Stromal cell of bone marrow (primary cell): ENCODE measurements at regions not wholly inside any gene's neighbourhood (a gene's known extent, or its start where the extent isn't known, plus 50 kb on each side); places are given as distances from the start of the nearest gene placed in this dataset.
A peak's percentile ranks its signal among the peaks of the same experiment; 100 is the strongest.
"Not testable (repeated sequence)": the region's sequence is repeated elsewhere in the genome, so short reads cannot be mapped to it uniquely, and the experiment has no call there.

Source experiments
- DNase-seq: peaks from one replicate; pipeline ENCODE4 v3.0.0-alpha.2; 2012; ENCODE audit warnings: low read depth

DNA sequence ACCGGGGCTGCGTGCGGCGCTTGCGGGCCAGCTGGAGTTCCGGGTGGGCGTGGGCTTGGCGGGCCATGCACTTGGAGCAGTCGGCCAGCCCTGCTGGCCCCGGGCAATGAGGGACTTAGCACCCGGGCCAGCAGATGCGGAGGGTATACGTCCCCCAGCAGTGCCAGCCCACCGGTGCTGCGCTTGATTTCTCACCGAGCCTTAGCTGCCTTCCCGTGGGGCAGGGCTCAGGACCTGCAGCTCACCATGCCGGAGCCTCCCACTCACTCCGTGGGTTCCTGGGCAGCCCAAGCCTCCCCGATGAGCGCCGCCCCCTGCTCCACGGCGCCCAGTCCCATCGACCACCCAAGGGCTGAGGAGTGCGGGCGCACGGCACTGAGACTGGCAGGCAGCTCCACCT, 51.4 kb upstream of the INPP4B start:
- not testable (repeated sequence) for DNase-seq

DNA sequence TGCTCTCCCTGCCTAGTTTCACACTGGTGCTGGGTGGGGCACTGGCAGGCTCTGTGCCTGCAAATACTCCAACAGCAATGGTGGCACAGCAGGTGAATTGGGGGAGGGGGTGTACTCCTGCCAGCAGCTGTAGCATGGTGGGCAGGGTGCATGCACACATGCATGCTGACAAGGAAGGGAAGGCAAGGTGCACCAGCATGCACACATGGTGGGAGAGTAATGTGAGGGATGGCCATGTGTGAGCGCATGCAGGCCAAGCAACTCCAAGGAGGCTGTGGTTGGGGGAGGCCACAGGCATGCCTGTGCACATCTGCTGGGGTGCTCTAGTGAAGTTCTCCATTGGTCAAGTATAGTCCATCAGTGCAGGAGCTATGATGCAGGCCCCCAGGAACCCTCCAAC, 54.5 kb upstream of the INPP4B start:
- no peak for DNase-seq

DNA sequence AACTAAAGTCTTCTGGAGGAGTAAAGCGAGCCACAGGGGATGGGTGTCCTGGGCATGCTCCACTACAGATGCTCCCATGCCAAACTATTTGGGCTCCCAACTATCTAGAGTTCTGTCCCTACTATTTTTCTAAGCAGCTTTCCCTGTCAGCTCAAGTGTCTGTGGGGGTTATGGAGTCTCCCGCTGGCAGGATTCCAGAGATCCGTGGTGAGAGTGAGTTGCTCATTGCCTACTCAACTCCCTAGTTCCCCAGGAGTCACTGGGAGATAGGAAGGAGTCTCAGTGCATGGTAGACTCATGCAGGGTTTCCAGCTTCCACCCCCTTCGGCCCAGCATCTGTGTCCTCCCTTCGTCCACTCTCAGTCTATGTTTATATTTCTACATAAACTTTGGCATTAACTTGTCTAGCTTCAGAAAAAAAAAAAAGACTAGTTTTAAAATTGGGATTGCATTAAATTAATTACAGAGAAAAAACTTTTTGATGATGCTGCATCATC, 55.1 kb upstream of the INPP4B start:
- peak; percentile 20 for DNase-seq

DNA sequence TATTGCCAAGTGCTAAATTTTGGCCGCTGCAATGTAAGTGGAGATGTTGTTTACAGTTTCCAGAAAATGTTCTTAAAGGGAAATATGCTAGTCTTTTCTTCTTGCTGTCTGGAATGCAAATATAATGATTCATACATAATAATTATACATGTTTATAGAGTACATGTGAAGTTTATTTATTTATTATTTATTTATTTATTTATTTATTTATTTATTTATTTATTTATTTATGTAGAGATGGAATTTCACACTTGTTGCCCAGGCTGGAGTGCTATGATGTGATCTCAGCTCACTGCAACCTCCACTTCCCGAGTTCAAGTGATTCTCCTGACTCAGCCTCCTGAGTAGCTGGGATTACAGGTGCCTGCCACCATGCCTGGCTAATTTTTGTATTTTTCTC, 57.5 kb upstream of the INPP4B start:
- DNase-seq, result not testable (repeated sequence)

DNA sequence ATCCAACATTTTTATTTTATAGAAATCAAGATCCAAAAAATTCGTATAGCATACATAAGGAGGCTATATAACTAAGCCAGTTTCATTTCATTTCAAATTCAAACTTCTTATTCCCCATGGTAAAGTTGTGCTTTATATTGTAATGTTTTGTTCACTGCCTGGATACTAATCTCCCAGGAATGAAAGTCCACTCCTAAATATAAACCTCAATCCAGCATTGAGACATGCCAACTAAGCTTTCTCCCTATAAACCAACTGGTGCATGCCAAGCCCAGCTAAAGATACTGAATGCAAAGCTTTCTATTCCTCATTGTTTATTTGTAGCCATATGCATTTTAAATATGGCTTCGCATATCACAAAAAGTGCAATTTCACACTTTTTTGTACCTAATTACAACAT, 63.8 kb upstream of the INPP4B start:
- DNase-seq, result peak; percentile 26

DNA sequence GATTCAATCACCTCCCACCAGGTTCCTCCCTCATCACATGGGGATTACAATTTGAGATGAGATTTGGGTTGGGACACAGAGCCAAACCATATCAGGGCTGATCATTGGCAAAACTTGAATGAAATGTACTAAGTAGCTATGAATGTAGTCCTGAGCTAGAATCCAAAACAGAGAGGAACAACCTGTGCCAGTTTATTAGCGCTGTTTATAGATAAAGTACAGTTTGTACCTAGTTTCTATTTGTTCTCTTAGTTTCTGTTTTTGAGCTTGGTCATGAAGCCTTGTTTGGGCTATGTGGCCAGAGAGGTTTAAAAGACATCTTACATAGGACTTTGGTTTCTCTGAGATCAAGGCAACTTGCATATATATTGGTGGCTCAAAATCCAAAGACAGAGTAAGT, 66.9 kb upstream of the INPP4B start:
- no peak for DNase-seq

DNA sequence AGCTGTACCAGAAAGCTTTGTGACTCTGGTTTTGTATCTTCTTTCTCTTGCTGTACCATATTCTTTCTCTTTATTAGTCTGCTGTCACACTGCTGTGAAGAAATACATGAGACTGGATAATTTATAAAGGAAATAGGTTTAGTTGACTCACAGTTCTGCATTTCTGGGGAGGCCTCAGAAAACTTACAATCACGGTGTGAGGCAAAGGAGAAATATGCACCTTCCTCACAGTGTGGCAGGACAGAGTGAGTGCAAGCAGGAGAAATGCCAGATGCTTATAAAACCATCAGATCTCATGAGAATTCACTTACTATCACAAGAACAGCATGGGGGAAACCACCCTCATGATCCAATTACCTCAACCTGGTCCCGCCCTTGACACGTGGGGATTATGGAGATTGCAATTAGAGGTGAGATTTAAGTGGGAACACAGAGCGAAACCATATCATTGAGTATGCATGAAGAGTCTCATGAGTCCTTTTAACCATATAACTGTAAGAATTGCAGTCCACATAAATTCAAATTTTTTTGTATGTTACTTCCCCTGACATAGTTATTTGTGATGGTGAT, 67.4 kb upstream of the INPP4B start:
- peak; percentile 4 for DNase-seq

DNA sequence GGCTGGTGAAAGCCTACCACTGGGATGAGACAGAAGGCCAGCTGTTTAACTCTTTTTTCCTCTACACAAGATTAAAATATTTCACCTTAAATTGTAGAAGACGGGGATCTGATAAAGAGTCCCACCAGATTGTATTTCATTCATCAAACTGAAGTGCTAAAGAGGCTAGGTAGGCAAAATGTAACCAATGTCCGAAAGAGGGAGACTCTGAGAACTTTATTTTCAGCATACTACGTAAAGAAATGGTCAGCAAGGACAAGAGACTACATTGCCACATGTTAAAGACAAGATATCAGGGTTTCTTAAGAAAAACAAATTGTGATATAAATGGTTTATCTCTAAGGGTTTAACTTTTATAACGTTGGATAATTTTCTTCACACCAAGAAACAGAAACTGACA, 71.6 kb upstream of the INPP4B start:
- no peak for DNase-seq

DNA sequence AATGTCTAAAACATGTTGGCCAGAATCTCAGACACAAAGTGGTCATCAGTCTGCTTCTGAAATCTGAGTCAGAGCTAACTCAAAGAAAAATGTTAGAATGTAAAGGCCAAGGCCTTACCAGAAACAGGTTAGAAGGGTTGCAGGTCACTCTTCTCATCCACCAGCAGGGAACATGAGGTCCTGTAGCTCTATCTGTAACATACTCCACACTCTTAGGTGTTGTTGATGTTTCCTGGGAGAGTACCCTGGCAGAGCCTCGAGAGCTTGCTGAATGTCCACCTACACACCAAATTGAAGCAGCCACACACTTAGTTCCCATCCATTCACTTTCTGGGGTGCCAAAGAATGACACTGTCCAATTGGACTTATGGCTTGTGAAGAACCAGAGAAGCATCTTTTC, 76.6 kb upstream of the INPP4B start:
- no peak for DNase-seq

DNA sequence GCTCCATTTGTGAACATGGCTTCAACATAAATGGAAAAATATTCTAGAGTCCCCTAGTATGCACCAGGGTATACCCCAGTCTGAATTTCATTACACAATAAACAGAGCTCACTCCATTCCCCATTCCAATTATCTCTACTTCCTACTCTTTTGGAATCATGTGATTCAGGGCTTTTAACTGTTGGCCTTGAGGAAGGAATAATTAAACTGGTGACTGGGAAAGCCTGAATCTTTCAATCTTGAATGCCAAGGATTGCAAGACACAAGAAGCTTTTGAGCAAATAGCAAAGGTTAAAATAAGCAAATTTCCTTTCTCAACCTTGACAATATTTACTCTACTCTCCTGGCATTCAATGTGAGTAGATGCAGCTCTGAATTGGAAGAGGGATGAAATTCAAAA, 77.5 kb upstream of the INPP4B start:
- no peak for DNase-seq

DNA sequence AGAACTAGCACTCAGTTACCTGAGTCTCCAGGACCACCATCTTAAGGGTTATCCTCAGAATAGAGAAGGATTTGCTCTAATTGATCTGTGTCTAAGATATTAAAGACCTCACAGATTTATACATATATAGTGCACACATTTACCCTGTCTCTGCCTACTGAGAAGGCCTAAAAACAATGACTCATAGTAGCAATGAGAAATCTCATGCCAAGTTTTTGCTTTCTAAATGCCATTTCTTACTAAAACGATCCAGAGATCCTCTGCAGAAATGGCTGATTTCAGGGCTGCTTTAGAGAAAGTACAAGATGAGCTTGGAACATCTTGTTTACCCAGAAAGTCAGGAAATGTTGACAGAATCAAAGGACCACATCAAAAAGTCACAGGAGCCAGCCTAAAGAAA, 79.1 kb upstream of the INPP4B start:
- peak; percentile 8 for DNase-seq

DNA sequence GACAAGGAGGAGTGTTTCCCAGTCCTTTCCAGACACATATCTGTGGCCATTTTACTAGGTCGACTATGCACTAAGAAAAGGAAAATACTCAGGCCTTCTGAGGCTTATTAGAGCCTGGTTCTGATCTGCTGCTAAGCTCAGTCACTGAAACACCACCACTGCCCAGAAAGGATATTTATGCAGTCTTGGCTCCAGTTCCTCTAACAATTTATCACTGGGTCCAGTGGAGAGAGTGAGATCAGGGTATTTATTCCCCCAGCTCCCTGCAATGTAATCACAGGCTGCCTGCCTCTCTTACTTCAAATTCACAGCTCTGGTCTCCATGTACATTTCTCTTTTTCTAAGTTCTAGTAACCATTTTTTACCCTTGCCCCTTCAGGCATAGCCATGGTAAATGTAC, 81.6 kb upstream of the INPP4B start:
- no peak for DNase-seq

DNA sequence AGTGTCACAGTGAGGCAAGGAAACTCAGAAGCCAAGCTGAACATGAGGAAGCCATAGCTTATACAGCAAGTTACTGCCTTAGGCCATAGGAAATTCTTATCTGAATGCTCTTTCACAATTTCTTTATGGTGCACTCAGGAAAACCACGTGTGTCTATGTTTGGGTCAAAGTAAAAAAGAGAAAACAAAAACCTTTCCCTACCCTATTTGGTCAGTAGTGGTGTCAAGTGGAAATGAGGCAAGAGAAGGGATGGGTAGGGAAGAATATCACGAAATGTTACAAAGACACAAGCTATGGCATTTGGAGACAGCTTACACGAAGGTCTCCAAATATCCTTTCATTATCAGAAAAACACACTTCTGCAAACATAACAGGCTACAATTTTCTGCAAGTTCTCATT, 83.4 kb upstream of the INPP4B start:
- DNase-seq, result no peak

DNA sequence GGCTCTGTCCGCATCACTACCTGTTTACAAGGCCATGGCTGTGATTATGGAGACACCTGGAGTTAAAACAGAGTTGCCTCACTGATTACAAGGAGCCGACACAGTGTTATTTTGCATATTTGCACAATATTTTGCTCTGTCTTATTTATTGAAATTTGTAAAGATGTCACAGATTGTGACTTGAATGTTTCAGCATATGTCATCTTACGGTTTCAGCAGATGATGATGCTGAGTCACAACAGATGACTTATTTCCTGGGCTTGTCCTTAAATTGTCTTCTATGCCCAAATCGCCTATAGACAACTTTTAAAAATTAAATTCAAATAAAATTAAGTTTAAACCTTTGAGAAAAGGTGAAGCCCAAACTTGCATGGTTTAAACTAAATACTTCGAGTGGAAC, 87.1 kb upstream of the INPP4B start:
- DNase-seq, result no peak

DNA sequence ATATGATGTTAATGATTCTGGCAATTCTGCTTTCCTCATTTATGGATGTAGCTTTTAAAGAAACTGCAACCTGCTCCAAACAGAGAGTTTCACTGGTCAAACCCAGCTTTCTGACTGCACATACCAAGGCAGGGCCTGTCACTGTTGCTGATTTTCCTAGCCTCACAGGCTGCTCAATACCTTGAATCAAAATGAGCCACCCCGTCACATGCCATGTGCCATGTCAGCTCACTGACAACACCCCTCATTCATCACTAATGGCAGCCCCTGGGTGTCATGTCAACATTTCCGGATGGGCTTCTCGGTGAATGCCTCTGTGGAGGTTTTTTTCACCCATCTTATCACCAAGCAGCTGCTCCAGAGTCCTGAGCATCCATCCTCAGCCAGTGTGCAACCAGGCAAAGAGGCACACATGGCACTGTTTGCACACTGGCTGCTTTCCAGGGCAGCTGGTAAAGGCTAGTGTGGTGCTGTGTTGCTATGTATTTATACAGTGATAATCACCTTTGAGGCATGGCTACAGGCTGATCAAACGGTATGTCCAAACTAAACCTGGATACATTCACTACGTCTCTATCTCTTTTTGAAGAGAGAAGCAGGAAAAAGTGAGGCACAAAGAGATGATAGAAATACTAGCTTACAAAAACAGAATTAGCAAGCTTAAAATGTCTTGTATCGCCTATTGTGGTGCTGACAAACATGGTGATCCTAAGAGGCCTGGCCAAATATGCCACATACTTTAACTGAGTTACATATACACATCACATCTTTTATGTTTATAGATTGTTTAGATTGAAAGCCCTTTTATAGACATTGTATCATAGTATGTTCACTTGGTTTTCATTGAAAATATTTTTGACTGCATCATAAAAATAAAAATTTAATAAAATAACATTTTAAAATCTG, 94.6 kb upstream of the INPP4B start:
- no peak for DNase-seq

DNA sequence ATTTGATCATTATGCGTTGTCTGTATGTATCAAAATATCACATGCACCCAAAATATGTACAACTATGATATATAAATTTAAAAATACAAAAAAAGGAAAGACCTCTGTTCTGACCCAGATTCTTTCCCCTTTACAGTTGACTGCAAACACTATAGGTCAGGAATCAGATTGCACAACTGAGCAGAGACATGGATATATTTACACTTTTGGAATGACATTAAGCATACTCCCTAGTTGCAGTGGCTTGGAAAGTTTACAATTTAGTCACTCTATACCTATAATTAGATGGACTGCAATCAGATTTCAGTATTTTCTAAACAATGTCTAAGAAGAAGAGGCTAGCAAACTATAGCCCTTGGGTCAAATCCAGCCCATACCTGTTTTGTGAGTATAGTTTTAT, 98.5 kb upstream of the INPP4B start:
- no peak for DNase-seq

DNA sequence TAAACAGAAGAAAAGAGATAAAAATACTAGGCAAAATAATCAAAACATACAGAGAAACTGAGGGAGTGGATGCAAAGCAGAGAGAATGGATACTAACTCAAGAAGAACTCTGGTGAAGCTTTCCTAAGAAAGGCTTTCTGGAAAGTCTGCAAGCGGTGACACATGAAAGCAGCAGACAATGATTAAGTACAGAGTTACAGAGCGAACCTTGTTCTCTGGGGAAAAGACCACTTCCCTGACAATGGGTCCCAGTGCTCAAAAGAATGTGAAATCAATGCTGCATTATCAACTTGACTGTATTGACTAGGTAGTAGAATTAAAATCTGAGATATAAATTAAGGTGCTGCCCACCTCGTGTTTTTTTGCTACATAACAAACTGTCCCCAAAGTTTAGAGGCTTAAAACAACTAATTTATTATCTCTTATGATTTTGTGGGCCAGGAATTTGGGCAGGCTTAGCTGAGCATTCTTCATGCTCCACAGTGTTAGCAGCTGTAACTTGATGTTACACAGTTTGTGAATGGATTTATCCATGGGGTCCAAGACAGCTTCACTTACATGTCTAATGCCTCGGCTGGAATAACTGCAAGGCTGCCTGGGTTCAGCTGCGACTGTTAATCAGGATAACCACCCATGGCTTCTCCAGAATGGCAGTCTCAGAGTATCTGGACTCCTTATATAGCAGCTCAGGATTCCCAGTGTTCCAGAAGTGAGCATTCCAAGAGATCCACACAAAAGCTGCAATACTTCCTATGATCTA, 106.9 kb upstream of the INPP4B start:
- no peak for DNase-seq

DNA sequence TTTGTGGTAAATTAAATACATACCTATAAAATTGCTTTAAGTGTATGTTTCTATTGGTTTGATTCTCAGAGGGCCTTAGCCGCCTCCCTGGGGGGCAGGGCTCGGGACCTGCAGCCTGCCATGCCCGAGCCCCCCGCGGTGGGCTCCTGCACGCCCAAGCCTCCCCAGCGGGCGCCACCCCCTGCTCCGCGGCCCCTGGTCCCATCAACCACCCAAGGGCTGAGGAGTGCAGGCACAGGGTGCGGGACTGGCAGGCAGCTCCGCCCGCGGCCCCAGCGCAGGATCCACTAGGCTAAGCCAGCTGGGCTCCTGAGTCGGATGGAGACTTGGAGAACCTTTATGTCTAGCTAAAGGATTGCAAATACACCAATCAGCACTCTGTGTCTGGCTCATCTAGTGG, 108.3 kb upstream of the INPP4B start:
- DNase-seq, result no peak

DNA sequence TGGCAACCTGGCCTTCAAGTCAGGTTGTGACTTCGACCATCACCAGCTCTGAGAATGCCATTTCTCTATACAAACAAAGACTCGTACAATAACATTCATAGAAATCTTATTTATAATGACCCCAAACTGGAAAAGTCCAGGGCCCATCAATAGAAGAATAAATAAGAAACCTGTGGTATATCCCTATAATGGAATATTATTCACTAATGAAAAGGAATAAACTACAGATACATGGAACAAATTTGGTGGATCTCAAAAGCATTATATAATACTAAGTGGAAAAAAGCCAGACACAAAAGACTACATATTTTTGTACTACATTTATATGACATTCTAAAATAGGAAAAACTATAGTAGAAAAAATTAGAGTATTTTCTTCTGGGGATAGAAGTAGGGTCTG, 109.4 kb upstream of the INPP4B start:
- DNase-seq, result no peak

DNA sequence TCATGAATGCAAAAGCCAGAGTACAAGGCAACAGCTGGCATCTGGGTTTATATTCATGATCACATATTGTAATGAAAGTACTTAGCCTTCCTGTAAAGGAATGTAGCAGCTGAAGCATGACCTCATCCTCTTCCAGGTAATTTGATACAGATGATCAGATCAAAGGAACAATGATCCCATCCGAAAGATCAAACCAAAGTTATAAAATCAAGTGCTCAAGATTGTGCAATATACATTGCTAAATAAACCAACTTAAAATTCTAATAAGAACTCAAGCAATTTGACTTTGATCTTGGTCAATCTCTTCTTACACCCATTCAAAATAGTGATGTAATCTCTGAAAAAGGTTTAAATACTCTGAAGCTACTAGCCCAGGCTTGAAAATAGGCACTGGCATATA, 113.1 kb upstream of the INPP4B start:
- no peak for DNase-seq

DNA sequence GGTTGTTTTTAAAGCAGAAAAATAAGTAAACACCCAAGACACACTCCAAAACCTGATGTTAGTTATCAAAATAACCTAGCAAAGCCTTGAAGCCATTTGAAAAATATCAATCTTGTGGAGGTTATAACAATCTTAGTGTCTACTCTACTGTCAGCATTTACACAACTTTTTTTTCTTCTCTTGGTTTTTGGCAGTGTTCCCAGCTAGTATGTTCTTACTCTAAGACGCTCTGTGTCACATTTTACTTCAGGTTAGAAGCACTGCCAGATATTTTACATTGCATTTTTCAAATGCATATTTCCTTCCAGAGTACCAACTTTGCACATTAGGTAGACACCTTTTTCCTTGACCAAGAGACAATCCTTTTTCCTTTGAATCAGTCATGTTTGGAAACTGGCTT, 114.0 kb upstream of the INPP4B start:
- peak; percentile 3 for DNase-seq

DNA sequence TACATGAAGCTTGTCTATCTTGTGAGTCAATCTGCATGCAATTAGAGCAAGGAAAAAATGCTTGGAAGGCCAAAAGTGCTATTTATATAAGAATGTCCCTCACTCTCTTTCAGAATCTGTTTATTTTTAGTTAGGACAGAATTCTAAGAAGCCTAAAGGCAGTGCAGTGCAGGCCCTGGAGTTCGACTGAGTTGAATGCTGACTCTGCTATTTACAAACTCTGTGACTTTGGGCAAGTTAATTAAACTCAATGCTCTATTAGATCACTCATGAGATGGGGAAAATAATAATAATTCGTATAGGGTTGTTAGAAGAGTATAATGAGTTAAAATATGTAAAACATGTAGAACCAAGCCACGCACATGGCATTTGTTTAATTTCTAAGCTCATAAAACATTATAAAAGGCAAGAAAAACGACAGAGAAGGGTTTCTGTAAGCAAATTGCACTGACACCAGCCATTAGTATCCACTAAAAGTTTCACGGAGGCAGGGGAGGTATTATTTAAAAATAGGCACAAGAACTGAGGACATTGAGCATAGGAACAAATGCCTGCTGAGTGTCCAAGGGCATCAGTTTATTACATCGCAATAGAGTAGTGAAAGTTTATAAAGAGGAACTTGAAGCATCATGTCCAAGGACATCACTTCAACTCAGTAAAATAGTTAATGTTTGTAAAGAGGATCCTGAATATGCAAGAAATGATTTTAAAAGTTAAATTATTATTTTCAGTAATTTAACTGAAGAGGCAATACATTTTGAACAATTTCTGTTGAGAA, 115.0 kb upstream of the INPP4B start:
- DNase-seq, result no peak
